Vagina (tissue), 2 donors: ENCODE measurements at regions not wholly inside any gene's neighbourhood (a gene's known extent, or its start where the extent isn't known, plus 50 kb on each side); places are given as distances from the start of the nearest gene placed in this dataset.

Experiments used
- DNase-seq, 2 donors: peaks; one replicate each; pipeline ENCODE4 v3.0.0-alpha.2; 2017; ENCODE audit errors: extremely low spot score in 2 of 2
- H3K27ac ChIP-seq: fragments of 200-600 bp; sonication (generic); one replicate; pipeline ENCODE4 v1.5.1; 2019
- H3K27me3 ChIP-seq: fragments of 200-600 bp; sonication (generic); one replicate; pipeline ENCODE4 v1.5.1; 2019
- H3K36me3 ChIP-seq, 2 donors: fragments of 200-600 bp; sonication (generic); one replicate each; pipeline ENCODE4 v1.5.1; 2017 to 2019
- H3K4me1 ChIP-seq: fragments of 200-600 bp; sonication (generic); one replicate; pipeline ENCODE4 v1.5.1; 2019
- H3K4me3 ChIP-seq, 2 donors: fragments of 200-600 bp; sonication (generic); 1 replicate in 1 of 2; 2 replicates in 1 of 2; pipeline ENCODE4 v1.5.1; 2016 to 2019
- H3K9me3 ChIP-seq: fragments of 200-600 bp; sonication (generic); one replicate; pipeline ENCODE4 v1.5.1; 2019
- CTCF ChIP-seq, 3 experiments: fragments of 450-650 bp in 2 of 3; fragments of 200-600 bp in 1 of 3; sonication (generic) in 1 of 3; IDR thresholded peaks; one replicate each; pipeline ENCODE4 v1.5.1; 2017 to 2019; ENCODE audit warnings: antibody characterized with exemption in 3 of 3, mild to moderate bottlenecking in 2 of 3, moderate library complexity in 2 of 3
- POLR2A ChIP-seq, 2 donors: fragments of 450-650 bp; IDR thresholded peaks; one replicate each; pipeline ENCODE4 v1.6.1; 2017; ENCODE audit warnings: antibody characterized with exemption in 2 of 2, mild to moderate bottlenecking in 2 of 2, moderate library complexity in 2 of 2
- POLR2AphosphoS5 ChIP-seq, 2 donors: sonication (generic); formaldehyde crosslinking; IDR thresholded peaks; one replicate each; pipeline ENCODE4 v1.9.0; 2017; ENCODE audit warnings: antibody characterized with exemption in 2 of 2, mild to moderate bottlenecking in 2 of 2, low read depth in 1 of 2; ENCODE audit not compliant: insufficient read depth in 1 of 2
- intact Hi-C: fragments of 100-400 bp; cut with DNase I; formaldehyde crosslinking; loops from one replicate; pipeline ENCODE4 v1.15.1; 2023

- intact Hi-C loops, result no loop called here
- Histone ChIP-seq H3K36me3 (no peaks in the 10 kb centered on the region), H3K27ac (no peak overlapping the region), H3K9me3 (no peaks in the 10 kb centered on the region), H3K4me1 (no peaks in the 10 kb centered on the region), H3K4me3 (no peak overlapping the region), H3K27me3 (no peaks in the 10 kb centered on the region)
- peak in 1 of 2 donors; percentile 76 for DNase-seq
- no peak for TF ChIP-seq CTCF (IDR thresholded peaks at IDR 0.05)
- no peak for TF ChIP-seq POLR2A (IDR thresholded peaks at IDR 0.05)
- no peak for TF ChIP-seq POLR2AphosphoS5 (IDR thresholded peaks at IDR 0.05; ENCODE audit: insufficient read depth in 1 of 2, low read depth in 1 of 2)
These were observed 131.3 kb downstream of the FHDC1 start for GRCh38 chr4:153067376-153067775.

GRCh38 chr4:153068751-153069150, 132.6 kb downstream of the FHDC1 start:
- H3K27ac ChIP-seq, result no peak overlapping the region
- H3K4me1 ChIP-seq, result no peaks in the 10 kb centered on the region
- no peak overlapping the region for H3K4me3 ChIP-seq
- no peak for DNase-seq
- no peaks in the 10 kb centered on the region for H3K9me3 ChIP-seq
- H3K27me3 ChIP-seq, result no peaks in the 10 kb centered on the region
- H3K36me3 ChIP-seq, result no peaks in the 10 kb centered on the region
- no peak for TF ChIP-seq CTCF (IDR thresholded peaks at IDR 0.05)
- no peak for TF ChIP-seq POLR2AphosphoS5 (IDR thresholded peaks at IDR 0.05; ENCODE audit: insufficient read depth in 1 of 2, low read depth in 1 of 2)
- TF ChIP-seq POLR2A (IDR thresholded peaks at IDR 0.05), result no peak
- intact Hi-C loops, result no loop called here

DNA sequence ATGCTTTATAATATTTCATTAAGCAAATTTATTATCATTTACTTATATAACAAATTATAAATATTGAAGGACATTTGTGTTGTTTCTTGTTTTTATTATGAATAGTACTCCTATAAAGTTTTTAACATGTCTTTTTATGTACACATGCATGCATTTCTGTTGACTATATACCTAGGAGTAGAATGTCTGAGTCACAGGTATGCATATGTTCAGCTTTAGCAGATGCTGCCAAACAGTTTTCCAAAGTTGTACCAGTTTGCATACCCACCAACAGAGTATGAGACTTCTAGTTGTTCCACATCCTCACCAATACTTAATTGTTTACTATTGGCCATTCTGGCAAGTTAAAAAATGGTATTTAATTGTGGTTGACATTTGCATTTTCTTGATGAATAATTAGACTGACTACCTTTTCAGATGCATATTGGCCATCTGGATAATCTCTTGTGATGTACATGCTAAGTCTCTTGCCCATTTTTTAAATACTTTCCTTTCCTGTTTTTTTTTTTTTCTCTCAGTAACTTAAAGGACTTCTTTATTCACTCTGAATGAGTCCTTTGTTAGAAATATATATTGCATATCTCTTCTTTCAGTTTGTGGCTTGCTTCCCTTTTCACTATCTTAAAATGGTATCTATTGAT, 132.2 kb upstream of the TRIM2 start:
- TF ChIP-seq POLR2AphosphoS5 (IDR thresholded peaks at IDR 0.05; ENCODE audit: insufficient read depth in 1 of 2, low read depth in 1 of 2) (no peak), POLR2A (IDR thresholded peaks at IDR 0.05) (no peak), CTCF (IDR thresholded peaks at IDR 0.05) (no peak)

GRCh38 chr4:153072661-153073060, 131.6 kb upstream of the TRIM2 start:
- H3K9me3 ChIP-seq, result no peaks in the 10 kb centered on the region
- DNase-seq, result no peak
- TF ChIP-seq POLR2A (IDR thresholded peaks at IDR 0.05) (no peak), POLR2AphosphoS5 (IDR thresholded peaks at IDR 0.05; ENCODE audit: insufficient read depth in 1 of 2, low read depth in 1 of 2) (no peak), CTCF (IDR thresholded peaks at IDR 0.05) (no peak)
- H3K36me3 ChIP-seq, result no peaks in the 10 kb centered on the region
- no peak overlapping the region for H3K27ac ChIP-seq
- H3K27me3 ChIP-seq, result no peaks in the 10 kb centered on the region
- intact Hi-C loops, result no loop called here
- no peak overlapping the region for H3K4me3 ChIP-seq
- H3K4me1 ChIP-seq, result no peaks in the 10 kb centered on the region

More for the DNA sequence above, 132.2 kb upstream of the TRIM2 start:
- no peaks in the 10 kb centered on the region for H3K4me1 ChIP-seq
- H3K9me3 ChIP-seq, result no peaks in the 10 kb centered on the region
- no peaks in the 10 kb centered on the region for H3K36me3 ChIP-seq
- H3K27me3 ChIP-seq, result no peaks in the 10 kb centered on the region
- intact Hi-C loops, result no loop called here
- no peak overlapping the region for H3K27ac ChIP-seq
- DNase-seq, result no peak
- no peak overlapping the region for H3K4me3 ChIP-seq

GRCh38 chr4:153074486-153074885, 129.8 kb upstream of the TRIM2 start:
- intact Hi-C loops, result no loop called here
- TF ChIP-seq CTCF (IDR thresholded peaks at IDR 0.05) (no peak), POLR2AphosphoS5 (IDR thresholded peaks at IDR 0.05; ENCODE audit: insufficient read depth in 1 of 2, low read depth in 1 of 2) (no peak)
- DNase-seq, result no peak

More at GRCh38 chr4:153074486-153074885, 129.8 kb upstream of the TRIM2 start:
- Histone ChIP-seq H3K4me3 (no peak overlapping the region), H3K9me3 (no peaks in the 10 kb centered on the region), H3K27ac (no peak overlapping the region), H3K36me3 (no peaks in the 10 kb centered on the region), H3K27me3 (no peaks in the 10 kb centered on the region), H3K4me1 (no peaks in the 10 kb centered on the region)
